ENCODE measurements at regions not wholly inside any gene's neighbourhood (a gene's known extent, or its start where the extent isn't known, plus 50 kb on each side); places are given as distances from the start of the nearest gene placed in this dataset.

GRCh38 chr7:156001496-156002260 is 189.4 kb upstream of the SHH start:
- peak in 1 of 2 experiments; percentile 16 for DNase-seq

GRCh38 chr7:156000601-156001396 is 188.5 kb upstream of the SHH start:
- peak in 1 of 2 experiments; percentile 32 for DNase-seq

- DNase-seq = peak in 1 of 2 experiments; percentile 14
Observed at GRCh38 chr7:155999631-156000489, 187.6 kb upstream of the SHH start.

- peak in 1 of 2 experiments; percentile 17 for DNase-seq
Observed at GRCh38 chr7:155998766-155999630, 186.7 kb upstream of the SHH start.

- DNase-seq = peak; percentile 52 to 62
Observed at GRCh38 chr7:155998328-155998691, 186.0 kb upstream of the SHH start.

GRCh38 chr7:155997431-155998327 is 185.4 kb upstream of the SHH start:
- DNase-seq = peak in 1 of 2 experiments; percentile 42

- peak in 1 of 2 experiments; percentile 13 for DNase-seq
Observed at GRCh38 chr7:155996718-155997280, 184.5 kb upstream of the SHH start.

GRCh38 chr7:155995183-155995612 is 182.9 kb upstream of the SHH start:
- peak in 1 of 2 experiments; percentile 16 for DNase-seq

- peak in 1 of 2 experiments; percentile 16 for DNase-seq
Observed at GRCh38 chr7:155994279-155994811, 182.1 kb upstream of the SHH start.

GRCh38 chr7:155993420-155994278 is 181.4 kb upstream of the SHH start:
- peak in 1 of 2 experiments; percentile 14 for DNase-seq

- no peak for DNase-seq
Observed at GRCh38 chr7:155992974-155993373, 180.7 kb upstream of the SHH start.

GRCh38 chr7:155992538-155992937 is 180.3 kb upstream of the SHH start:
- DNase-seq = peak in 1 of 2 experiments; percentile 24

- DNase-seq = no peak
Observed at GRCh38 chr7:155992107-155992506, 179.8 kb upstream of the SHH start.

GRCh38 chr7:155991470-155991869 is 179.2 kb upstream of the SHH start:
- no peak for DNase-seq

GRCh38 chr7:155988416-155988815 is 176.2 kb upstream of the SHH start:
- DNase-seq = peak in 1 of 2 experiments; percentile 10

GRCh38 chr7:155987681-155988235 is 175.5 kb upstream of the SHH start:
- DNase-seq = no peak

GRCh38 chr7:155986497-155987160 is 174.4 kb upstream of the SHH start:
- DNase-seq = no peak

Measured in activated T-cell treated with anti-CD3 and anti-CD28 coated beads, Interleukin-2, amount 50 U/mL, for 48 hours (primary cell).